GM23338 (cell line): ENCODE measurements at regions not wholly inside any gene's neighbourhood (a gene's known extent, or its start where the extent isn't known, plus 50 kb on each side); places are given as distances from the start of the nearest gene placed in this dataset.

Experiments used
- ATAC-seq: fragments of 200-7000 bp; cut with Tn5 transposase; 3 replicates; pipeline ENCODE4 v1.9.1; 2020
- DNase-seq: peaks from one replicate; pipeline ENCODE4 v3.0.0-alpha.2; 2015; ENCODE audit warnings: low spot score
- H2AFZ ChIP-seq: fragments of 200-600 bp; sonication (generic); 2 replicates; pipeline ENCODE4 v1.8.0; 2016; ENCODE audit warnings: antibody characterized with exemption, mild to moderate bottlenecking, moderate library complexity
- H3F3A ChIP-seq: fragments of 200-600 bp; sonication (generic); replicated peaks from 2 replicates; pipeline ENCODE4 v1.8.0; 2017; ENCODE audit warnings: antibody characterized with exemption, mixed run types, low read depth
- H3K27ac ChIP-seq: fragments of 200-600 bp; sonication (generic); 2 replicates; pipeline ENCODE4 v1.6.1; 2016; ENCODE audit warnings: low read depth
- H3K27me3 ChIP-seq: fragments of 200-600 bp; sonication (generic); 2 replicates; pipeline ENCODE4 v1.8.0; 2016; ENCODE audit warnings: mild to moderate bottlenecking, mixed run types, moderate library complexity; ENCODE audit not compliant: insufficient read depth
- H3K36me3 ChIP-seq: fragments of 200-600 bp; sonication (generic); 2 replicates; pipeline ENCODE4 v1.8.0; 2016; ENCODE audit warnings: mild to moderate bottlenecking; ENCODE audit not compliant: insufficient read depth
- H3K4me1 ChIP-seq: fragments of 200-600 bp; sonication (generic); 2 replicates; pipeline ENCODE4 v1.8.0; 2016; ENCODE audit warnings: mild to moderate bottlenecking, moderate library complexity; ENCODE audit not compliant: insufficient read depth
- H3K4me2 ChIP-seq: fragments of 200-600 bp; sonication (generic); 2 replicates; pipeline ENCODE4 v1.7.1; 2017; ENCODE audit warnings: mixed run types
- H3K4me3 ChIP-seq: fragments of 200-600 bp; sonication (generic); 2 replicates; pipeline ENCODE4 v1.6.1; 2016; ENCODE audit warnings: mixed run types
- H3K79me2 ChIP-seq: fragments of 200-600 bp; sonication (generic); replicated peaks from 2 replicates; pipeline ENCODE4 v1.8.0; 2017; ENCODE audit warnings: mild to moderate bottlenecking; ENCODE audit not compliant: insufficient read depth
- H3K9me2 ChIP-seq: fragments of 200-600 bp; sonication (generic); 2 replicates; pipeline ENCODE4 v1.8.0; 2017; ENCODE audit not compliant: insufficient read depth
- H4K20me1 ChIP-seq: fragments of 200-600 bp; sonication (generic); replicated peaks from 2 replicates; pipeline ENCODE4 v1.8.0; 2017; ENCODE audit warnings: mild to moderate bottlenecking; ENCODE audit not compliant: insufficient read depth
- H3K27ac Mint-ChIP-seq: 2 replicates; pipeline ENCODE4 v1.8.0; 2020; ENCODE audit warnings: inconsistent platforms, mild to moderate bottlenecking, moderate library complexity, mixed read lengths
- H3K27me3 Mint-ChIP-seq: 3 replicates; pipeline ENCODE4 v1.8.0; 2022; ENCODE audit warnings: low read depth, mild to moderate bottlenecking, moderate library complexity, mixed read lengths, inconsistent platforms; ENCODE audit not compliant: insufficient read depth, poor library complexity
- H3K36me3 Mint-ChIP-seq: 3 replicates; pipeline ENCODE4 v1.8.0; 2021; ENCODE audit warnings: low read depth, mild to moderate bottlenecking, inconsistent platforms, moderate library complexity, mixed read lengths
- H3K4me1 Mint-ChIP-seq: 3 replicates; pipeline ENCODE4 v1.8.0; 2020; ENCODE audit warnings: mild to moderate bottlenecking, inconsistent platforms, mixed read lengths
- H3K4me3 Mint-ChIP-seq: 3 replicates; pipeline ENCODE4 v1.8.0; 2021; ENCODE audit warnings: moderate library complexity, mild to moderate bottlenecking, inconsistent platforms, mixed read lengths
- H3K9me3 Mint-ChIP-seq: 3 replicates; pipeline ENCODE4 v1.8.0; 2020; ENCODE audit warnings: moderate library complexity, mild to moderate bottlenecking, inconsistent platforms, mixed read lengths
- CREB1 ChIP-seq: fragments of 250-450 bp; sonication (Bioruptor Pico); IDR thresholded peaks from 2 replicates; pipeline ENCODE4 v1.5.0; 2020; ENCODE audit warnings: low read depth, mild to moderate bottlenecking, moderate library complexity
- EZH2 ChIP-seq: fragments of 200-600 bp; sonication (generic); IDR thresholded peaks from one replicate; pipeline ENCODE4 v1.8.0; 2017; ENCODE audit warnings: antibody characterized with exemption, mild to moderate bottlenecking, low read depth; ENCODE audit not compliant: unreplicated experiment
- EZH2phosphoT487 ChIP-seq: fragments of 200-600 bp; sonication (generic); IDR thresholded peaks from one replicate; pipeline ENCODE4 v1.8.1; 2018; ENCODE audit warnings: antibody characterized with exemption; ENCODE audit not compliant: unreplicated experiment
- JUNB ChIP-seq: IDR thresholded peaks from one replicate; pipeline ENCODE4 v1.6.1; 2016; ENCODE audit warnings: antibody characterized with exemption; ENCODE audit not compliant: unreplicated experiment
- POLR2AphosphoS5 ChIP-seq: IDR thresholded peaks from 2 replicates; pipeline ENCODE4 v1.6.1; 2016; ENCODE audit warnings: antibody characterized with exemption, low read depth
- STAT1 ChIP-seq: IDR thresholded peaks from one replicate; pipeline ENCODE4 v1.6.1; 2016; ENCODE audit warnings: antibody characterized with exemption; ENCODE audit not compliant: unreplicated experiment
- ZNF114 ChIP-seq: fragments of 250-450 bp; sonication (Bioruptor Pico); IDR thresholded peaks from 2 replicates; pipeline ENCODE4 v1.5.0; 2020; ENCODE audit warnings: mild to moderate bottlenecking, moderate library complexity
- ZNF462 ChIP-seq: fragments of 250-450 bp; sonication (Bioruptor Pico); IDR thresholded peaks from 2 replicates; pipeline ENCODE4 v1.5.0; 2020; ENCODE audit warnings: mild to moderate bottlenecking, moderate library complexity
- TF ChIP-seq, protein P1 (sequence below), 2 experiments: fragments of 200-600 bp in 1 of 2; sonication (generic) in 1 of 2; conservative IDR thresholded peaks; 2 replicates each; pipeline versions ENCODE4 v1.5.1 to v1.6.1; 2016 to 2017; ENCODE audit warnings: antibody characterized with exemption in 2 of 2, low read depth in 2 of 2, mild to moderate bottlenecking in 2 of 2, moderate library complexity in 1 of 2
- TF ChIP-seq, protein P2 (sequence below): IDR thresholded peaks from 2 replicates; pipeline ENCODE4 v1.6.1; 2016; ENCODE audit warnings: antibody characterized with exemption

- no peak for TF ChIP-seq ZNF114 (CRISPR knock-in tag)
Measured at GRCh38 chr2:60285626-60286316, 267.7 kb downstream of the BCL11A start (continued).

DNA sequence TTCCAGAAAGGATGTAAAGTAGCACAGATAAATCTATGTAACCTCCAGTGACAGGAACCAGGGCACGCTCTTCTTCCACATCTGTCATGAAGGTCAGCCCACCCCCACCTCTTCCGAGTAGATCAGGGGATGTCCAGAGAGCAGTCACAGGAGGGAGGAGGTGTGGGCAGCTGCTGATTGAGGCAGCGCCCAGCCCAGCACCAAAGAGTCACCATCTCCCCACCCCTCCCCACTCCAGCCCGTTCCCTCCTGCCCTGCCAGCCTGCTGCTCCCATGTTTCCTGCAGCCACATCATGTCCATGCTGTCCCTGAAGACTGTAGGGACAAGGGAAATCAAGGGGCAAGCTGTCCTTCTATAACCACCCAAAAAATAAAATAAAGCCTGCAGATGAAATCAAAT, 269.8 kb downstream of the BCL11A start:
- H3K36me3 Mint-ChIP-seq: no peaks in the 10 kb centered on the region
- H3K27ac Mint-ChIP-seq: no peak overlapping the region
- no peaks in the 10 kb centered on the region for H3K27me3 ChIP-seq
- no peaks in the 10 kb centered on the region for H3K79me2 ChIP-seq
- H3K4me1 Mint-ChIP-seq: peaks cover 11% of the 10 kb centered on the region
- H4K20me1 ChIP-seq: no peaks in the 10 kb centered on the region
- H3F3A ChIP-seq: no peaks in the 10 kb centered on the region
- no peak overlapping the region for H2AFZ ChIP-seq
- no peaks in the 10 kb centered on the region for H3K9me3 Mint-ChIP-seq
- no peak overlapping the region for H3K4me3 Mint-ChIP-seq
- H3K9me2 ChIP-seq: no peaks in the 10 kb centered on the region
- TF ChIP-seq EZH2phosphoT487 (no peak), JUNB (no peak), STAT1 (no peak), EZH2 (no peak), ZNF114 (CRISPR knock-in tag) (no peak), POLR2AphosphoS5 (no peak)
- TF ChIP-seq, protein P1, sequence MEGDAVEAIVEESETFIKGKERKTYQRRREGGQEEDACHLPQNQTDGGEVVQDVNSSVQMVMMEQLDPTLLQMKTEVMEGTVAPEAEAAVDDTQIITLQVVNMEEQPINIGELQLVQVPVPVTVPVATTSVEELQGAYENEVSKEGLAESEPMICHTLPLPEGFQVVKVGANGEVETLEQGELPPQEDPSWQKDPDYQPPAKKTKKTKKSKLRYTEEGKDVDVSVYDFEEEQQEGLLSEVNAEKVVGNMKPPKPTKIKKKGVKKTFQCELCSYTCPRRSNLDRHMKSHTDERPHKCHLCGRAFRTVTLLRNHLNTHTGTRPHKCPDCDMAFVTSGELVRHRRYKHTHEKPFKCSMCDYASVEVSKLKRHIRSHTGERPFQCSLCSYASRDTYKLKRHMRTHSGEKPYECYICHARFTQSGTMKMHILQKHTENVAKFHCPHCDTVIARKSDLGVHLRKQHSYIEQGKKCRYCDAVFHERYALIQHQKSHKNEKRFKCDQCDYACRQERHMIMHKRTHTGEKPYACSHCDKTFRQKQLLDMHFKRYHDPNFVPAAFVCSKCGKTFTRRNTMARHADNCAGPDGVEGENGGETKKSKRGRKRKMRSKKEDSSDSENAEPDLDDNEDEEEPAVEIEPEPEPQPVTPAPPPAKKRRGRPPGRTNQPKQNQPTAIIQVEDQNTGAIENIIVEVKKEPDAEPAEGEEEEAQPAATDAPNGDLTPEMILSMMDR (conservative IDR thresholded peaks at IDR 0.05; ENCODE audit: low read depth in 2 of 2): no peak
- peaks cover 4% of the 10 kb centered on the region for H3K27me3 Mint-ChIP-seq
- no peak for DNase-seq
- no peak overlapping the region for H3K4me3 ChIP-seq
- H3K27ac ChIP-seq: no peak overlapping the region
- no peak overlapping the region for H3K4me2 ChIP-seq
- ATAC-seq: no peak
- H3K36me3 ChIP-seq: no peaks in the 10 kb centered on the region
- no peaks in the 10 kb centered on the region; the same call in 1 of the 2 replicates for H3K4me1 ChIP-seq

DNA sequence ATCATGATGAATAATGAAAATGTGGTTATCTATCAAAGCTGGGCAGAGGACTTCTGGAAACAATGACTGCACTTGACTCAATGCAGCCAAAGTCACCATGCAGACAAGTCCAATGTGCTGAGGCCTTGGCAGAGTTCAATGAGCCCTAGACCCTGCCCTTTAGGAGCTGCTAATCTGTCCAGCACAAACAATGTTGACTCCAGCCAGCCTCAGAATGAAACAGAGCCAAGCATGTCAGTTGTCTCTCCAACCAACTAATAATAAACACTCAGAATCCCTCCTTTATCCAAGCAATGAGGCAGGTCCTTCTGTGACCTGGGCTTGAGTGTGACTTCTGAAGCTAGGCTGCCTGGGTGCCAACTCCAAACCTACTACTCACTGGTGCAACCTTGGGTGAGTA, 270.6 kb downstream of the BCL11A start:
- Histone ChIP-seq H4K20me1 (no peaks in the 10 kb centered on the region), H3F3A (no peaks in the 10 kb centered on the region), H3K36me3 (no peaks in the 10 kb centered on the region), H3K9me2 (no peaks in the 10 kb centered on the region), H3K4me1 (no peaks in the 10 kb centered on the region; the same call in 1 of the 2 replicates), H3K27ac (no peak overlapping the region), H3K4me2 (no peak overlapping the region), H3K4me3 (no peak overlapping the region), H3K27me3 (no peaks in the 10 kb centered on the region), H3K79me2 (no peaks in the 10 kb centered on the region), H2AFZ (no peak overlapping the region)
- no peaks in the 10 kb centered on the region for H3K9me3 Mint-ChIP-seq
- peaks cover 4% of the 10 kb centered on the region for H3K27me3 Mint-ChIP-seq
- no peak overlapping the region for H3K4me3 Mint-ChIP-seq
- peaks cover 15% of the 10 kb centered on the region for H3K4me1 Mint-ChIP-seq
- no peaks in the 10 kb centered on the region for H3K36me3 Mint-ChIP-seq
- DNase-seq (no peak), ATAC-seq (no peak)
- H3K27ac Mint-ChIP-seq: no peak overlapping the region
- TF ChIP-seq EZH2: no peak
- TF ChIP-seq STAT1: no peak
- no peak for TF ChIP-seq CREB1
- no peak for TF ChIP-seq POLR2AphosphoS5
- TF ChIP-seq ZNF462 (CRISPR knock-in tag): no peak
- TF ChIP-seq EZH2phosphoT487: no peak
- no peak for TF ChIP-seq JUNB
- TF ChIP-seq, protein P2, sequence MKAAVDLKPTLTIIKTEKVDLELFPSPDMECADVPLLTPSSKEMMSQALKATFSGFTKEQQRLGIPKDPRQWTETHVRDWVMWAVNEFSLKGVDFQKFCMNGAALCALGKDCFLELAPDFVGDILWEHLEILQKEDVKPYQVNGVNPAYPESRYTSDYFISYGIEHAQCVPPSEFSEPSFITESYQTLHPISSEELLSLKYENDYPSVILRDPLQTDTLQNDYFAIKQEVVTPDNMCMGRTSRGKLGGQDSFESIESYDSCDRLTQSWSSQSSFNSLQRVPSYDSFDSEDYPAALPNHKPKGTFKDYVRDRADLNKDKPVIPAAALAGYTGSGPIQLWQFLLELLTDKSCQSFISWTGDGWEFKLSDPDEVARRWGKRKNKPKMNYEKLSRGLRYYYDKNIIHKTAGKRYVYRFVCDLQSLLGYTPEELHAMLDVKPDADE: no peak
